ENCODE measurements at regions not wholly inside any gene's neighbourhood (a gene's known extent, or its start where the extent isn't known, plus 50 kb on each side); places are given as distances from the start of the nearest gene placed in this dataset.

DNA sequence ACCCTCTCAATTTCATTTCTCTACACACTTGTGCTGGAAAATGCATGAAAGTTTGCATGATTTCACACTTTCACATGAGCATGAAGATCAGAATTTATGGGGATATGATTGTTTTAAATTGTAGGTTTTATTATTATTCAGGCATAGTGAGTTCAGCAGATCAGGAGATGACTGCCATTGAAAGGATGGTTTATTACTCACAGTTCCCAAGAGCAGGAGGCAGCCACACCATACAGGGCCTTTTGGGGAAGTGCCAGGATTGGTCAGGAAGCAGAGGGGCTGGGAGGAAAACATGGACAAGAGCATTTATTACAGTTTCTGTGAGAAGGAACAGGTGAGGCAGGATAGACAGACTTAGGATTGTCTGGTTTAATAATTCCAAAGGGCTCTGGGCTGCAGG is 114.6 kb upstream of the KCNJ15 start:
- no peak for DNase-seq (ENCODE audit: low spot score)
- intact Hi-C loops (cut with DNase I) = no loop called here

DNA sequence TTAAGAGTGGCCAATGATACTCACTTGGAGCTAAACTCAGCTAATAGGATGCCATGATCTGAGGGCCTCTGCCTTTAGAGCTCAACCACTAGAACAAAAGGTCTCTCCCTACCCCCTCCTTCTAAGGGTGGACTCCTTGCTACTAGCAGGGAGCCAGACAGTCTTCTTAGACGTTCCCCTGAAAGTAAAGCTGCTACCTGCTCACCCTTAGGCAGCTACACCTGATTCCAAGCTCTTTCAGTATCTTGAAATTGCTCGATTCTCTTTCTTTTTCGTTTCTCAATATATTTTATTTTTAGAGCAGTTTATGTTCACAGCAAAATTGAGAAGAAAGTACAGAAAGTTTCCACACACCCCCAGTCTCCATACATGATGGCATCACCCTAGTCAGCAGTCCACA is 112.6 kb upstream of the KCNJ15 start:
- DNase-seq (ENCODE audit: low spot score) = no peak
- intact Hi-C loops (cut with DNase I) = no loop called here

DNA sequence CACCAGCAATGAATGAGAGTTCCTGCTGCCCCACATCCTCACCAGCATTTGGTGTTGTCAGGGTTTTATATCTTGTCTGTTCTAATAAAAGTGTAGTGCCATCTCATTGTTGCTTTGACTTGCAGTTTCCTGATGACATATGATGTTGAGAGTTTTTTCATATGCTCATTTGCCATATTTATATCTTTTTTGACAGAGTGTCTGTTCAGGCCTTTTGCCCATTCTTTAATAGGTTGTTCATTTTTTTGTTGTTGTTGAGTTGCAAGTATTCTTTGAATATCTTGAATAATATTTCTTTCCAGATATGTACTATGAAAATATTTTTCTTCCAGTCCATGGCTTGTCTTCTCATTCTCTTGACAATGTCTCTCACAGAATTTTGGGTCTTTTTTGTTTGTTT is 111.7 kb upstream of the KCNJ15 start:
- intact Hi-C loops (cut with DNase I) = no loop called here
- no peak for DNase-seq (ENCODE audit: low spot score)

DNA sequence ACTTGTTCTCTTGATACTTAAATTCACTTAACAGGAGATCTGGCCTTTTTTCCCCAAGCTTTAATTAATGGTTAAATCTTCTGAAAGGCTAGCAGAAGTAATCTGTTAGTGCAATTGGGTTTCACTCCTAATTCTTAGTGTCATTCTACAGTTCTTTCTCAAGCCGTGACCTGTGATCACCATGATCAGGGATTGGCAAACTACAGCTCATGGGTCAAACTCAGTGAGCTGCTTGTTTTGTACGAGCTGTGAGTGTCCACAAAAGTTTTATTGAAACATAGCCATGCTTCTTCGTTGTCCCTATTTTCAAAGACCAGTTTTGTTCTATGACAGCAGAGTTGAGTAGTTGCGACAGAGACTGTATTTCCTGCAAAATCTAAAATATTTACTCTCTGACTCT is 109.4 kb upstream of the KCNJ15 start:
- no peak for DNase-seq (ENCODE audit: low spot score)
- intact Hi-C loops (cut with DNase I) = no loop called here

DNA sequence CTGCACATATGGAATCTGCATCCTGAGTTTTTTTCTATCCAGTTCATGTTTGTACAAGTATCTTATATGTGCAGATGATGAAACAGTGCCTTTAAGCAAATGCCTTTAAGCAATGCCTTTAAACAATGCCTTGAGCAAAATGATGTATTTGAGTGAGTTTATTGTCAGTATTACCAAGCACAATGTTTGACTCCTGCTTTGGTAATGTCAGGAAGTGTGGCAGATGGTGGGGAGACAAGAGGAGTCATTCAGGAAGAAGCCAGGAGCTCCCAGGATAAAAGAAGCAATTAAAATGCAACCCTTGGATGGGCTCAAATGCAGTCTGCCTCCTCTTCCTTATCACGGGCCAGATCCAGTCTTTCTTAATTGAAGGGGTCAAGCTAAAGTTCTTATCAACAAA is 108.7 kb upstream of the KCNJ15 start:
- intact Hi-C loops (cut with DNase I) = no loop called here
- DNase-seq (ENCODE audit: low spot score) = no peak

DNA sequence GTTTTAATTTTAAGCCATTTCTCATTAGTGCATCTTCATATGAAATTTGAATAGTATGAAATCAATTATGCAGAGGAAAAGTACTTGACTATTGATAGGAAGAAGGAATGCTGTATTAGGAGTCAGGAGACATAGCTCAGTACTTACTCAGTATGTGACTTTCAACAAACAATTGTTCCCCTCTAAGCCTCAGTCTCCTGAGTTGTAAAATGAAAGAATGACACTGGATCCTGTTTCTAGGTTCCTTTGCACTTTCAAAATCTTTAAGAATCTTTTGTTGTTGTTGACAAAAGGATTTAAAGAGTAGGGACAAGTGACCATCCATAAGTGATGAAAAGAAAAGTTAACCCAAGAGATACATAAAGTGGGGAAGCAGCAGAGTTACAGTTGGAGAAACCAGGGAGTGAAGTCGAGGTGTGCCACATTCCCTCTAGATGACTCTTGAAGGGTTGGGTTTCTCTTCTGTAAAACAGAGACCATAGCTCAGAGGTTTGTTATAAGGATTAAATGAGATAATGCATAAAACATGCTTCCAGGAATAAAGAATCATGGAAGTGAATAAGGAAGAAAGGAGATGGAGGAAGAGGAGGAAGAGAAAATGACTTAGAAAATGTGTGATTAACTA is 105.7 kb upstream of the KCNJ15 start:
- no peak for DNase-seq (ENCODE audit: low spot score)
- intact Hi-C loops (cut with DNase I) = no loop called here

DNA sequence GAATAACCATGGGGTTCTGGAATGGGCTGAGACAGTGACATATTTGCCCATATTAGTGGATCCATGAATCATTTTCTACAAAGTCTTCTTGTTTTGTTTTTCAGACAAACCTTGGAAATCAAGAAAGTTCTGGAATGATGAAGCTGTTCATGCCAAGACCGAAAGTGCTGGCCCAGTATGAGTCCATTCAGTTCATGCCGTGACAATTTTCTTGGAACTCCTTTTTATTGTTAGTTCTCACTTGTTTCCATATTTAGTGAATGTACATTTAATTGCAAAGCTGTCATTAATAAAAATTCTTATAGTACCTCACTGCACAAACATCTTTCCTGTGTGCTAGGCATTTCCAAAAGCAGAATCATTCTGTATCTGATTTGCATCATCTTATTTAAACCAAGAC is 100.6 kb upstream of the KCNJ15 start:
- intact Hi-C loops (cut with DNase I) = no loop called here
- DNase-seq (ENCODE audit: low spot score) = no peak

DNA sequence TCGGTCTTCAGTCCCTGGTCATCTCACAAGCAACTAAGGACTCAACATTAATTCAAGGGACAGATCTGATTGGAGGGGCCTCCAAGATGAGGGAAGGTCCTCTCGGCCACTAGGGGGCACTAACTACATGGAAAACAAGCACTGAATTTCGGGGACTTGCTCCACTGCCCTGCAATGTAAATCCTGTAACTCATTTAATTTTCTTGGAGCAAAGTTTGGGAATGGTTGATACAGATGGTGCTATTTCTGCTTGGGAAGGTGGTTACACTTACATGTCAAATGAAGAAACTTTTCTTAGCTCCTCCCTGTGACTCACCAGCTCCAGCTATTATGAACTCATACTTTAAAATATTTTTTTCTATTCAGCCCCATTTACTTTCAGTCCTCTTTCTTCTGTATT is 97.4 kb upstream of the KCNJ15 start:
- no peak for DNase-seq (ENCODE audit: low spot score)
- intact Hi-C loops (cut with DNase I) = loop anchor here (2.0 kb wide), 1 partner anchor 193 kb away; no protein-coding TSS in a partner anchor

DNA sequence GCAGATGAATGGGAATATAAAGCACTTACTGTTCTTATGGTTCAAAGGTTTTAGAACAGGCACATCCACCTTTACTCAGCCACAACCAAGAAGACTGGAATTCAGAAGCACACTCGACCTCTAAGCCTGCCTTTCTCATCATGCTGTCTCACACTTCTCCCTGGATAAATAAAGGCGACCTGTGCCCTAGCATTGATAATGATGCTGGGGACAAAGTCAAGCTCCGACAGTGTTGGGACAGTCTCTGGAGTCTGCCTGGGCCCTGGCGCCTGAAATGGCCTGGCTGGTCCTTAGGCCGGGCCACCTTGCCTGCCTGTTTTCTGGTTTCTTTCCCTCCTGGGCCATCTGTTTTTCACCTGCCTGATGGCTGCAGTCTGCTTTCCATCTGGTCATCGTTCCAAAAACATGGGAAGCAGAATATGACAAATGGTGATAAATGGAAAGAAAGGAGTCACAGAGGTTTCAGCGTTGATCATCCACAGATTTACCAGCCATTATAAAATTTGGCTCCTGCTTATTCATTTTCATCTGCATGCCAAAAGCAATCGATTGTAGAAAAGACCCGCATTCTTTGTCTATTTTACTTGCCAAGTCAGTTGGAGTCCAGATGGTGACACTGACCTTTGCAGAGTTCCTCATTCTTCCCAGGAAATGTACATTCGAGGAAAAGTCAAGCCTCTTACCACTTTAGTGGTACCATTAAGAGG is 91.2 kb upstream of the KCNJ15 start:
- intact Hi-C loops (cut with DNase I) = no loop called here
- no peak for DNase-seq (ENCODE audit: low spot score)

DNA sequence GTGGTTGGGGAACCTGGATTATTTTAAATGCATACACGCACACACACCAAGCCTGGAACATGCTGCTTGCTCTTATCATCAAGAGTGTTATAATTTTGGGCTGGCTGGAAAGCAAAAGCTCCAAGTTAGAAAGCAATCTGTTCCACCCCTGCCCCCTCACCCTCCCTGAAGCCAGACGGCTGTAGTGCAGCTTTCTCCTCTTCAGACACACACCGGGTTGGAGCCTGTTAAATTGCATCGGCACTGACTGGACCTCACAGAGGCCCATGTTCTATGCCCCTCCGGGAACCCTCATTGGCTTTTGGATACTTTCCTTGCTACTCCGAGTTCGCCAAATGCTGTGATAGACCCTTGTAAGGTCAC is 90.6 kb upstream of the KCNJ15 start:
- intact Hi-C loops (cut with DNase I) = no loop called here
- DNase-seq (ENCODE audit: low spot score) = no peak

DNA sequence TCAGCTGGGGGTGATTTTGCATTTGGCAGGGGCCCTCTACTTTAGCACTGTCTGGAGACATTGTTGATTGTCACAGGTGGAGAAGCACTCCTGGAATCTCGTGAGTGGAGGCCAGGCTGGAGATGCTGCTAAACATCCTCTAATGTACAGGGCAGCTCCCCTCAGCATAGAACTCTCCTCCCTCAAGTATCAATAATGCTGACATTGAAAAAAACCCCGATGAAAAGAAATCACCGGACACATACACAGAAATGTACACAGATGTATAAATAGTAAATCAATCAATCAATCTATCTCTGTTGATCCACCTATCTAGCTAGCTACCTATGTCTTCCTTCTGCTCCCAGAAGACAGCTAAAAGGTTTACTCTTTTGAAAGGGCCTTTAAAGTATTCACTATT is 89.4 kb upstream of the KCNJ15 start:
- intact Hi-C loops (cut with DNase I) = no loop called here
- no peak for DNase-seq (ENCODE audit: low spot score)

DNA sequence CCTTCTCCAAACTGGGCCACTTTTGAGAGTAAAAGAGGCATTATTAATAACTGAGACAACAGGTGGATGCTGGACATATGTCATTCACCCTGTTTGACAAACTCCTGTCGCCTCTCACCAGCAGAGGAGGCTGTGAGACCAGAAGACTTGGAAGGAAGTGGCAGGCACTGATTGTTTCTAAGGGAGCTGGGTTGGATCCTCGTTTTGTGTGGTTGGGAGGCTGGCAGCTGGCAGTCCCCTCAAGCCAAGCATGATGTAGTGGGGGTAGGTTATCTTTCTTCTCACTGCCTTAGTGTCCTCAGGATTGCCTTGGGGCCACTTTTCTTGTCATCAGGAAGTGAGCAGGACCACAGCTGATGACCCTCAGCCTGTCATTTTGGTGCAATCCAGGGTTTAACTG is 86.5 kb upstream of the KCNJ15 start:
- no peak for DNase-seq (ENCODE audit: low spot score)
- intact Hi-C loops (cut with DNase I) = loop anchor here (5.0 kb wide), 1 partner anchor 182 kb away; no protein-coding TSS in a partner anchor

DNA sequence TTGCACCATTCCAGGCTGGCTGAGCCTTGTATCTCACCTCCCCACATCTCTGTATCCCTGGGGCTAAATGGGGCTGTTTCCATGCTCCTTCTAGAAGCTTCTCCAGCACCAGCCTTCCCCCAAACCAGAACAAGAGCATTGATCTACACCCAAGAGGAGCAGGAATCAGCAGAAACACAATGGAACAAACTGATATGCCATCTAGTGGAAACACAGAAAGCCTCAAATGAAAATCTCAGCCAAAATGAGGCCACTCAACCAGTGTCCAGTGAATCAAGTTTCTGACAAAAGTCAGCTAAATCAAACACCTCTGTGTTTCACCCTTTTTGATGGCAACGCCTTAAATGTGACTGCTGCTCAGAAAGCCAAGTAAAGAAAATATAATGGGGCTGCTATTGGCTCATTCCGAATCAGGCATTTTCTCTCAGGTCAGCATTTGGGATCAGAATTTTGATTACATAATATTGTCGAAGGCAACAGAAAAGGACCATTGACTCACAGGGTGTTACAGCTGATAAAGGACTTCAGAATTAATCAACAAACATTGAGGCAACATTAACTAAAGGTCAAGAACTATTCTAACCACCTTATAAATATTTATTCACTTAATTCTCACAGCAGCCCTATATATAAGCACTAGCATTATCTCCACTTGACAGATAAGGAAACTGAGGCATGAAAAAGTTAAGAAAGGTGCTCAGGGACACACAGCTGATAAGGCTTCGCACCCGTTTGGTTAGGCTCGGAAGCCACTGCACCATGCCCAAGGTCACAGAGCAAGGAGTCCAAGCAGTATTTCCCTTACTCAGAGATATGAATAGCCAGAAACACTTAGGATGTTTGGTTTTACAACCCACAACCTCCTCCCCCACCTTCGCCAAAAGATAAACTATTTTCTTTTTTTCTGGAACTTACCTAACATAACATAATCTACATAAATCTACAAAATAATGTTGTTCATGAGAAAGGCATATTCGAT is 85.8 kb upstream of the KCNJ15 start:
- no peak for DNase-seq (ENCODE audit: low spot score)
- intact Hi-C loops (cut with DNase I) = loop anchor here (5.0 kb wide), 1 partner anchor 181 kb away; no protein-coding TSS in a partner anchor

DNA sequence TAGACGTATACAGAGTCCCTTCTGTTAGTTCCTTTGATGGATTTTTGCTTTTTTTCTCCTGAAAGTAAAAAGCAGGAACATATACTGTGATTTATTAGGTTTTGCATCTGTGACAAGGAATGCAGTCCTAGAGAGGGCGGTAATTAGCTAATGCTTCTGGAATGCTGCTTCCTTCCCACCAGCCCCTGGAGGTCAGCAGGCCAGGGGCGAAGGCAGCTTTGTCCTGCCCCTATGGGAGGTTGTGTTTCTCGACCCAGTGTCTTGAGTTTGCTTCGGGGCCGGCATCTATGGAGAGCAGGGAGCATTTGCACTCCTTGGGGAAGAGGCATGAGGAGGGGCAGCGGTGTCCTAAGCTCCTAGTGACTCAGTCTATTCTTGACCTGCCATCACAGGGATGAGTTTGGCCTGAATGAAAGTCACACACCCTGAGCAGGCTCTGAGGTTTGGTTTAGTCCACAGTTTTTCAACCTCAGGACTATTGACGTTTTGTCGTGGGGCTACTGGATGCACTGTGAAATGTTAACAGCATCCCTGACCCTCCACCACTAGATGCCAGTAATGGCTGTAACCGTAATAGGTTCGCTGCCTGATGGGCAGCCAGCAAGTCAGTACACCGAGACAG is 85.0 kb upstream of the KCNJ15 start:
- no peak for DNase-seq (ENCODE audit: low spot score)
- intact Hi-C loops (cut with DNase I) = loop anchor here (5.0 kb wide), 1 partner anchor 180 kb away; no protein-coding TSS in a partner anchor

DNA sequence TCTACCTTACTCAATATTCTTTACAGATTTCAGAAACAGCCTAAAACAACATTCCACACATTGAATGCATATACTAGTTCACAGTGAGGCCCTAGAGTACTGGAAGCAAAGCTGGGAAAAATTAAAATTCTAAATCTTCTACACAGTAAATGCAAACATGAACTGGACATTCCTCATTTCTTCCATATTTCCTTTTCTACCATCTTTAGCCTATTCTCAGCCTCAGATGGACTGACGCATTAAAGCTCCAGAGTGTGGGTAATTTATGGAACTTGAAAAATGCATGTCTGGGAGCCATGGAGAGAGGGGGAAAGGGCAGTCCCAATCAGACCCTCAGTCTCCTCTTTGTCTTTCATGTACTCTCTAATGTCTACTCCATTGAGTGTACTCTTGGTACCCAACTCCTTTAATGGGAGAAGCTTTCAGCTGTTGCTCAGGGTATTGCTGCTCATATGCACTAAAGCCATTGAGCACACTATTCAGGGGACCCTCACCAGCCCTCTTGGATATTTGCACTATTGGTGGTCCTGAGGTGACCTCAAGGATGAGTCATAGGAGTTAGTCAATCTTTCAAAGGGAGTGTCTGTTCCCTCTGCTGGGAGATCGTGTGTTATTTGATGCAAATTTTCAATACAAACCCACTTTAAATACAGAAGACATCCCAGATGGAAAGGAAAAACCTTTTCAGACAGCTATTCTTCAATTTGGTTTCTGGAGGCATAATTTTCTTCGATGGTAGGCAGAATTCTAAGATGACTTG is 83.3 kb upstream of the KCNJ15 start:
- intact Hi-C loops (cut with DNase I) = loop anchor here (5.0 kb wide), 1 partner anchor 179 kb away; no protein-coding TSS in a partner anchor
- no peak for DNase-seq (ENCODE audit: low spot score)

DNA sequence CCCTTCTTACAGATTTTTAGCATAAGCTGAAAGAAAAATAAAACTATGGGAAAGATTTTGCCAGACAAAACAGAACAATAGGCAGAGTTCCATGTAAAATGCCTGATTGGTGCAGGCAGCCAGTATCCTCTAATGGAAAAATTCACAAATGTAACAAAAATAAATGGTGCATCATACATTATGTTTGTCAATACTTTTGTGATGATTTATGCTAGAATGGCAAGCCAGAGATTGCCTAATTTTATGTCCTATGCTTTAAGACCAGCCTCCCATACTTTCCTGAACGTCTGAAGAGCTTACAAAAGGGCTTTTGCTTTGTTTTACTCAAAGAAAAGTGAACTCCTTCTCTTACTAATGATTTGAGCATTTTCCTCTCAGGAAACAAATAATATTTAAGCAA is 81.5 kb upstream of the KCNJ15 start:
- no peak for DNase-seq (ENCODE audit: low spot score)
- intact Hi-C loops (cut with DNase I) = no loop called here

DNA sequence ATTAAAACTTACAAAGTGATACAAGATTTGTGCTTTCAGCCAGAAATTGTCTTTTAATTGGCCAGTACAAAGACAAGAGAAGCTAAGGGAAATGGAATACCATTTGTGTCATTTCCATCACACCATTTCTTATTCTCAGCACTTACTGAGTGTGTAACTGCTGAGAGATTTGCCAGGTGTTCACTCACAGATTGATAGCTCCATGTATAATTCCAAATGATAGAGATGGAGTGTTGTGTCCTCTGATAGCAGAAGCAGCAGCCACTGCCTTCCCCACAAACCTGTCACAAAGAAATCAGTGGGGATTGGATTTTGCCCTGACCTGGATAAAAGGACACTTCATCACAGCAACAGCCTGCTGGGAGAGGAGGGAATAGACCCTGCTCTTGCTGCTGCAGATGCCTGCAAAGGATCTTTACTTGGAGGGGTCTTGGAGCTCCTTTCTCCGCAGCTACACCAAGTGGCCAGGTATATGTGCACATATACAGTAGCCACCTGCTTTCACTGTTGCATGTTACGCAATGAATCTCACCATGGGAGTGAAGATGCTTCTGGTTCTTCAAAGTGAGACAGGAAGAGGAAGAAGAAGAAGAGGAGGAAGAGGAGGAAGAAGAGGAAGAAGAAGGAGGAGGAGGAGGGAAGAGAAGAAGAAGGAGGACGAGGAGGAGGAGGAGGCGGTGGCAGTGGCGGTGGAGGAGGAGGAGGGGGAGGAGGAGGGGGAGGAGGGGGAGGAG is 78.7 kb upstream of the KCNJ15 start:
- intact Hi-C loops (cut with DNase I) = no loop called here
- no peak for DNase-seq (ENCODE audit: low spot score)

DNA sequence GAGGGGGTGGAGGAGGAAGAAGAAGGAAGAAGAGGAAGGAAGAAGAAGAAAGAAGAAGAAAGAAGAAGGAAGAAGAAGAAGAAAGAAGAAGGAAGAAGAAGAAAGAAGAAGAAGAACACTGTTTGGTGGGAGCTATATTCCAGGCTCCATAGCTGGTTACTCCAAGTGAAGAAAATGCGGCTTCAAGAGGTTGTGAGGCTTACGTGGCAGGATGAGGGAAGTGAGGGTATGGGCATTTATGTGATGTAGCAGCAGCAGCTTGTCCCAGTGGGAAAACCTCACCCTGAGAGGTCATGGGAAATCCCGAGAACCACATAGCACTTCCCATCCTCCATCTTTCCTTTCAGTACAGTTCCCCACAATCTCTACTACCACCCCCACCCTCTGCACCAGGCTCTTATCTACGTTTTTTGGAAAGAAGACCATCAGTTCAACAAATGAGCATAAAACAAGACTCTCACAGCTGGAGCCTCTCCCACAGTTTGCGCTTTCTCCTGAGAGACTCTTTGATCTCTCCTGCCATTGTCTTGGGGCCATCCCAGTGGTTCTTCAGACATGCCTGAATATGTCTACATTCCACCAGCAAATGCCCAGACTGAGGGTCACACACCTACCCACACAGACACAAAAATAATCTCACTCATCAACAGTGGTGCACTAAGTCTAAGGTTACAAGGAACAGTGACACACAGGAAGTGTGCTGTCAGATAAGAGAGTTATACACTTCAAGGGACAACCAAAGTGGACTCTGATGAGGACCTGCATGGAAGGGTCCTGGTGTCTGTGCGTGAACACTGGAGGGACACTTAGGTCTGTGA is 77.9 kb upstream of the KCNJ15 start:
- DNase-seq (ENCODE audit: low spot score) = no peak
- intact Hi-C loops (cut with DNase I) = no loop called here

Measured in cardiac septum (tissue), 1 donor.